Neural cell (in vitro differentiated cells): ENCODE measurements at regions not wholly inside any gene's neighbourhood (a gene's known extent, or its start where the extent isn't known, plus 50 kb on each side); places are given as distances from the start of the nearest gene placed in this dataset.

Experiments
- H2AFZ ChIP-seq: fragments of 200-600, 300-800 bp; sonication (generic), shearing (Covaris generic); 2 replicates; pipeline ENCODE4 v1.6.0; 2014; ENCODE audit warnings: low read depth, mild to moderate bottlenecking, antibody characterized with exemption, low read length, moderate library complexity
- H3F3A ChIP-seq: fragments of 200-600 bp; shearing (Covaris generic); 2 replicates; pipeline ENCODE4 v1.6.1; 2016; ENCODE audit warnings: mild to moderate bottlenecking, moderate library complexity, mixed read lengths, antibody characterized with exemption, low read length; ENCODE audit not compliant: insufficient read depth, poor library complexity, severe bottlenecking
- H3K27ac ChIP-seq: fragments of 200-600, 300-800 bp; sonication (generic), shearing (Covaris generic); 2 replicates; pipeline ENCODE4 v1.5.1; 2014; ENCODE audit warnings: mild to moderate bottlenecking, low read length, moderate library complexity
- H3K27me3 ChIP-seq: fragments of 300-800, 200-600 bp; sonication (generic), shearing (Covaris generic); 2 replicates; pipeline ENCODE4 v1.6.0; 2014; ENCODE audit warnings: mild to moderate bottlenecking, low read depth, low read length, moderate library complexity; ENCODE audit not compliant: insufficient read depth
- H3K36me3 ChIP-seq: fragments of 300-800, 200-600 bp; sonication (generic), shearing (Covaris generic); 2 replicates; pipeline ENCODE4 v1.5.1; 2014; ENCODE audit warnings: mild to moderate bottlenecking, antibody characterized with exemption, low read length, moderate library complexity; ENCODE audit not compliant: insufficient read depth
- H3K4me2 ChIP-seq: fragments of 300-800, 200-600 bp; sonication (generic), shearing (Covaris generic); 2 replicates; pipeline ENCODE4 v1.6.0; 2014; ENCODE audit warnings: mild to moderate bottlenecking, low read length
- H3K4me3 ChIP-seq: fragments of 300-800, 200-600 bp; sonication (generic), shearing (Covaris generic); 2 replicates; pipeline ENCODE4 v1.5.1; 2014; ENCODE audit warnings: mild to moderate bottlenecking, low read length, moderate library complexity
- H3K79me2 ChIP-seq: fragments of 200-600 bp; shearing (Covaris generic); replicated peaks from 2 replicates; pipeline ENCODE4 v1.6.0; 2014; ENCODE audit warnings: mild to moderate bottlenecking, low read length, moderate library complexity; ENCODE audit not compliant: insufficient read depth
- H3K9ac ChIP-seq: fragments of 300-800, 200-600 bp; sonication (generic), shearing (Covaris generic); 2 replicates; pipeline ENCODE4 v1.6.1; 2016; ENCODE audit warnings: mild to moderate bottlenecking, low read length, mixed read lengths
- H3K9me2 ChIP-seq: fragments of 200-600 bp; shearing (Covaris generic); 2 replicates; pipeline ENCODE4 v1.6.1; 2016; ENCODE audit warnings: mild to moderate bottlenecking, low read length, mixed read lengths; ENCODE audit not compliant: insufficient read depth
- H3K9me3 ChIP-seq: fragments of 200-600, 300-800 bp; sonication (generic), shearing (Covaris generic); 2 replicates; pipeline ENCODE4 v1.6.1; 2016; ENCODE audit warnings: mild to moderate bottlenecking, mixed run types, low read length, moderate library complexity, mixed read lengths
- H4K20me1 ChIP-seq: fragments of 200-600 bp; shearing (Covaris generic); 2 replicates; pipeline ENCODE4 v1.6.1; 2016; ENCODE audit warnings: mild to moderate bottlenecking, mixed run types; ENCODE audit not compliant: insufficient read depth
- CTCF ChIP-seq: fragments of 450-650 bp; IDR thresholded peaks from 2 replicates; pipeline ENCODE4 v1.5.1; 2014; ENCODE audit warnings: antibody characterized with exemption, mild to moderate bottlenecking, moderate library complexity; ENCODE audit not compliant: poor library complexity, severe bottlenecking
- EP300 ChIP-seq: fragments of 450-650 bp; conservative IDR thresholded peaks from 2 replicates; pipeline ENCODE4 v1.6.1; 2014; ENCODE audit warnings: antibody characterized with exemption, mild to moderate bottlenecking, moderate library complexity; ENCODE audit not compliant: poor library complexity, severe bottlenecking
- EZH2 ChIP-seq: fragments of 200-600, 300-800 bp; shearing (Covaris generic), sonication (generic); IDR thresholded peaks from 2 replicates; pipeline ENCODE4 v1.6.1; 2014; ENCODE audit warnings: antibody characterized with exemption, low read length, borderline replicate concordance, mild to moderate bottlenecking; ENCODE audit not compliant: insufficient read depth, poor library complexity, severe bottlenecking
- MXI1 ChIP-seq: fragments of 450-650 bp; conservative IDR thresholded peaks from 2 replicates; pipeline ENCODE4 v1.6.1; 2014; ENCODE audit warnings: antibody characterized with exemption, mild to moderate bottlenecking; ENCODE audit not compliant: poor library complexity, severe bottlenecking
- POLR2AphosphoS5 ChIP-seq: IDR thresholded peaks from 2 replicates; pipeline ENCODE4 v1.6.1; 2012
- RAD21 ChIP-seq: fragments of 450-650 bp; conservative IDR thresholded peaks from 2 replicates; pipeline ENCODE4 v1.6.1; 2014; ENCODE audit warnings: antibody characterized with exemption, mild to moderate bottlenecking, moderate library complexity
- REST ChIP-seq: IDR thresholded peaks from 2 replicates; pipeline ENCODE4 v1.6.1; 2012; ENCODE audit warnings: borderline replicate concordance
- SMC3 ChIP-seq: fragments of 450-650 bp; conservative IDR thresholded peaks from 2 replicates; pipeline ENCODE4 v1.6.1; 2014; ENCODE audit warnings: antibody characterized with exemption, mild to moderate bottlenecking, moderate library complexity; ENCODE audit not compliant: poor library complexity
- TAF1 ChIP-seq: IDR thresholded peaks from 2 replicates; pipeline ENCODE4 v1.6.1; 2012; ENCODE audit warnings: low read depth

GRCh38 chr1:37130221-37130948 lies 96.1 kb upstream of the GRIK3 start:
- Histone ChIP-seq H3K9ac (no peak overlapping the region), H3K9me2 (no peaks in the 10 kb centered on the region), H3K9me3 (no peaks in the 10 kb centered on the region), H3K4me3 (no peak overlapping the region), H3K27ac (no peak overlapping the region), H3K4me2 (no peak overlapping the region), H3K27me3 (no peaks in the 10 kb centered on the region), H4K20me1 (no peaks in the 10 kb centered on the region), H3K79me2 (no peaks in the 10 kb centered on the region), H3K36me3 (no peaks in the 10 kb centered on the region), H2AFZ (no peak overlapping the region), H3F3A (no peaks in the 10 kb centered on the region)
- no peak for TF ChIP-seq EZH2
- TF ChIP-seq MXI1: no peak
- TF ChIP-seq EP300: no peak
- TF ChIP-seq RAD21: no peak
- no peak for TF ChIP-seq CTCF
- TF ChIP-seq POLR2AphosphoS5: no peak
- TF ChIP-seq TAF1: no peak
- no peak for TF ChIP-seq SMC3
- no peak for TF ChIP-seq REST

- H3F3A ChIP-seq: no peaks in the 10 kb centered on the region
- H3K9me3 ChIP-seq: no peaks in the 10 kb centered on the region
- TF ChIP-seq RAD21: no peak
- TF ChIP-seq POLR2AphosphoS5: no peak
- no peak for TF ChIP-seq MXI1
- no peak for TF ChIP-seq REST
- no peak for TF ChIP-seq TAF1
- no peak for TF ChIP-seq EZH2
- H3K27me3 ChIP-seq: no peaks in the 10 kb centered on the region
- H4K20me1 ChIP-seq: no peaks in the 10 kb centered on the region
- H3K4me3 ChIP-seq: no peak overlapping the region
- H3K79me2 ChIP-seq: no peaks in the 10 kb centered on the region
- H3K4me2 ChIP-seq: no peak overlapping the region
- H3K9ac ChIP-seq: no peak overlapping the region
- no peak overlapping the region for H2AFZ ChIP-seq
- no peak overlapping the region for H3K27ac ChIP-seq
- H3K9me2 ChIP-seq: no peaks in the 10 kb centered on the region
- H3K36me3 ChIP-seq: no peaks in the 10 kb centered on the region
These were observed 97.0 kb upstream of the GRIK3 start for GRCh38 chr1:37131281-37131680.
